ENCODE measurements at regions not wholly inside any gene's neighbourhood (a gene's known extent, or its start where the extent isn't known, plus 50 kb on each side); places are given as distances from the start of the nearest gene placed in this dataset.
"Not testable (repeated sequence)": the region's sequence is repeated elsewhere in the genome, so short reads cannot be mapped to it uniquely, and the experiment has no call there.

GRCh38 chr4:97123573-97123972, 1019.7 kb downstream of the STPG2 start:
- ATAC-seq (ENCODE audit: low FRiP score) (no peak), DNase-seq (ENCODE audit: low spot score) (no peak)
- no peak for TF ChIP-seq CTCF (IDR thresholded peaks at IDR 0.05)

DNA sequence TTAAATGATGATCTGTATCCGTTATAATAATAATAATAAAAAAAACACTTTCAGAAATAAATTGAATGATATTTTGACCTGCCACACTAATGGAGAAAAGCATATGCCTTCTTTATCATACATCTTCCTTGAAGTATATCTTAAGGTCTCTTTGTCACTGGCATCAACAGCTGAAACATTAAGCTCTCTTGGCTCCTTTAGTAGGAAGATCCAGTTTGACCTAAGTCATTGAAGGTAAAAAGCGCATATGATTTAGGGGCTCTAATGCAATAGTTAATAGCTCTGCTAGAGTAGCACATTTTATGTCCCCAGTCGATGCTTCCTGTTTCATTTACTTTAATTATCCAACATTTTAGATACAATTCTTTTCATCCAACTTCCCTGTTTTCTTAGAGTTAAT, 1010.8 kb downstream of the STPG2 start:
- ATAC-seq (ENCODE audit: low FRiP score) (no peak), DNase-seq (ENCODE audit: low spot score) (no peak)
- no peak for TF ChIP-seq CTCF (IDR thresholded peaks at IDR 0.05)

DNA sequence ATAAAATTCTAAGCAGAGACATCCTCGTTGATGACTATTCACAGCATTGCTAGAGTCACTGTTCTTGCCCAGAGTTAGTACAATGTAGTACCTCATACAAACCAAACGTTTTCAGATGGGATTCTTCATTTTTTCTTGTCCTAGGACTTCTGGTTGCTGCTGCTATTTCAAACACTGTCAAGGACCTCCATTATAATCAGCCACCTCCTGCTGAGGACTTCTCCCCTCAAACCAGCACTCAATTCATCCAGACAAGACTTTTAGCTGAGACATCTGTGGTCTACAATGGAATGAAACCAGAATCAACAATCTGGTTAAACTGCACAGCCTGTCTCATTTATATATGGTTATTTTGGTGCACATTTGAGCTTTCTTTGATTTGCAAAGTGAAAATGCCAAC, 1008.8 kb downstream of the STPG2 start:
- DNase-seq (ENCODE audit: low spot score): no peak
- no peak for ATAC-seq (ENCODE audit: low FRiP score)
- TF ChIP-seq CTCF (IDR thresholded peaks at IDR 0.05): no peak

DNA sequence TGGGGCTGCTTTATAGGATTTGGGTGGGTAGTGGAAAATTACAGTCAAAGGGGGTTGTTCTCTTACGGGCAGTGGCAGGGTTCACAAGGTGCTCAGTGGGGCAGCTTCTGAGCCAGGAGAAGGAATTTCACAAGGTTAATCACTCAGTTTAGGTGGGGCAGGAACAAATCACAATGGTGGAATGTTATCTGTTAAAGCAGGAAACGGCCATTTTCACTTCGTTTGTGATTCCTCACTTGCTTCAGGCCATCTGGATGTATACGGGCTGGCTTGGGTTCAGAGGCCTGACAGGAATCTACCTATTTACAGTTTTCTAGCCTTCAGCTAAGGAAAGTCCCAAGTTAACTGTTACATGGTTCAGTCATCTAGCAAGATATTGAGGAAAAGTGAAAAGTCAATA, 1003.5 kb downstream of the STPG2 start:
- no peak for TF ChIP-seq CTCF (IDR thresholded peaks at IDR 0.05)
- ATAC-seq (ENCODE audit: low FRiP score): no peak

GRCh38 chr4:97140545-97140944, 1002.7 kb downstream of the STPG2 start:
- no peak for DNase-seq (ENCODE audit: low spot score)
- no peak for TF ChIP-seq CTCF (IDR thresholded peaks at IDR 0.05)
- ATAC-seq (ENCODE audit: low FRiP score): no peak

More for the DNA sequence above, 1003.5 kb downstream of the STPG2 start:
- no peak for DNase-seq (ENCODE audit: low spot score)

GRCh38 chr4:97141332-97141731, 1001.9 kb downstream of the STPG2 start:
- not testable (repeated sequence) for ATAC-seq (ENCODE audit: low FRiP score); DNase-seq (ENCODE audit: low spot score)

DNA sequence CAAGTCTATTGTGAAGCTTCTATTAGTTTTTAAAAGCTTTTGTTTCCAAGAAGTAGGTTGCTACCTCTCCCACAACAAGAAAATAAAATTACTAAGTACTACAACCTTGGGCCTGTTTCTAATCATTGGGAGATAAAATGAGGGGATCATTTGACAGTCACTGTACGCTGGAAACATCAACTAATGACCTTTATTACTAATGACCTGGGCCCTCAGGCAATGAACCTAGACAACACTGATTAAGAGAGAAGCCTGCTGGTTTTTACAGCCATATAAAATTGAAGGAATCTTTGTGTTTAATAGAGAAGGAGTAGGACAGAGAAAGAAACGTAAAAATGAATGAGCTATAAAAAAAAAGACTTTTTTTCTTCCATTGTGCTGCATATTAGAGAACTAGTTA, 1000.9 kb downstream of the STPG2 start:
- no peak for ATAC-seq (ENCODE audit: low FRiP score)
- TF ChIP-seq CTCF (IDR thresholded peaks at IDR 0.05): no peak
- no peak for DNase-seq (ENCODE audit: low spot score)

- no peak for DNase-seq (ENCODE audit: low spot score)
- no peak for TF ChIP-seq CTCF (IDR thresholded peaks at IDR 0.05)
Measured at GRCh38 chr4:97142893-97143292, 1000.4 kb downstream of the STPG2 start.

More at GRCh38 chr4:97142893-97143292, 1000.4 kb downstream of the STPG2 start:
- ATAC-seq (ENCODE audit: low FRiP score): no peak

Measured in omental fat pad (tissue), 3 donors.